ENCODE measurements at regions not wholly inside any gene's neighbourhood (a gene's known extent, or its start where the extent isn't known, plus 50 kb on each side); places are given as distances from the start of the nearest gene placed in this dataset.

DNA sequence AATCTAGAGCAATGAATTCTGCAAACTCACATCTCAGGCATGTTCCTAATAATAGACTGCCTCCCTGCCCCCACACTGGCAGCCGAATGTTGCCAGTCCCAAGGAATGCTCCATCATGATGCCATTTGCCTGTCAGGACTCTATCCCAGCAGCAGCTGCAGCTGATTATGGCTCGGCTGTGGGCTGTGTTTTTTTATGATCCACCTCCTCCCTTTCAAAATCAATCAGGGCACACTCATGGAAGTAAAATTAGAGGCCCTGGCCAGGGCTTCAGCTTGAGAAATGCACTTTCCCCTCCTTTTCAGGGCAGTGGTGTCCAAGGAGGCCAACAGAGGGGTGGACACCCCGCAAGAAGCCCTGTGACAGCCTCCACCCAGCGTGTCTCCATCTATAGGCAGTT lies 176.7 kb upstream of the S1PR3 start:
- Histone ChIP-seq H2BK120ac (ENCODE audit: low read depth, low read length, poor library complexity, severe bottlenecking) (no peak overlapping the region), H3K79me2 (ENCODE audit: insufficient read depth, low read length) (no peaks in the 10 kb centered on the region), H3K14ac (ENCODE audit: insufficient read depth, low read length) (no peak overlapping the region), H2BK20ac (ENCODE audit: low read depth, low read length, poor library complexity, severe bottlenecking) (no peak overlapping the region), H2AFZ (ENCODE audit: low read length) (no peak overlapping the region), H3K4me2 (ENCODE audit: insufficient read depth, insufficient read length, low read length) (no peak overlapping the region), H3K4me1 (ENCODE audit: insufficient read depth, low read length) (peaks cover 2% of the 10 kb centered on the region; the same call in 1 of the 2 replicates), H3K27ac (ENCODE audit: insufficient read length, low read depth, low read length) (no peak overlapping the region), H4K8ac (replicated peaks; ENCODE audit: insufficient read length, low read depth, low read length) (no peak overlapping the region), H3K9ac (ENCODE audit: extremely low read depth, insufficient read length, low read length) (no peak overlapping the region), H4K91ac (ENCODE audit: insufficient read length, low read depth, low read length) (no peak overlapping the region), H3T11ph (ENCODE audit: low read length) (no peak overlapping the region), H3K27me3 (ENCODE audit: insufficient read depth, low read length) (no peaks in the 10 kb centered on the region), H3K23ac (ENCODE audit: insufficient read length, low read depth, low read length) (no peak overlapping the region), H3K9me3 (ENCODE audit: control insufficient read depth, low read depth, low read length) (no peaks in the 10 kb centered on the region), H4K20me1 (ENCODE audit: control insufficient read depth, insufficient read depth, insufficient read length) (no peaks in the 10 kb centered on the region), H2BK15ac (ENCODE audit: low read depth, low read length) (no peak overlapping the region), H2AK5ac (ENCODE audit: insufficient read length, low read length) (no peak overlapping the region), H3K18ac (ENCODE audit: insufficient read length, low read depth, low read length) (no peak overlapping the region), H2BK5ac (ENCODE audit: insufficient read length, low read length) (no peak overlapping the region), H3K4ac (ENCODE audit: low read depth, low read length) (no peak overlapping the region), H4K5ac (ENCODE audit: insufficient read length, low read depth, low read length) (no peak overlapping the region), H3K79me1 (ENCODE audit: insufficient read depth, low read depth, low read length, poor library complexity, severe bottlenecking) (no peaks in the 10 kb centered on the region), H2BK12ac (ENCODE audit: insufficient read length, low read depth, low read length) (no peak overlapping the region), H3K23me2 (ENCODE audit: insufficient read length, low read depth, low read length, poor library complexity, severe bottlenecking) (no peaks in the 10 kb centered on the region), H3K56ac (ENCODE audit: insufficient read length, low read depth, low read length) (no peak overlapping the region)
- Mint-ChIP-seq H3K4me3 (no peak overlapping the region), H3K4me1 (peaks cover 20 to 31% of the 10 kb centered on the region in 2 experiments), H3K9me3 (no peaks in the 10 kb centered on the region), H3K27me3 (ENCODE audit: low read depth) (no peaks in the 10 kb centered on the region; the same call in 1 of the 2 replicates), H3K36me3 (ENCODE audit: insufficient read depth in 1 of 3, low read depth in 3 of 3) (no peaks in the 10 kb centered on the region), H3K27ac (peak overlapping the region in 1 of 3 experiments; percentile 27; a peak in 1 of 7 replicates)
- TF ChIP-seq, protein P1, sequence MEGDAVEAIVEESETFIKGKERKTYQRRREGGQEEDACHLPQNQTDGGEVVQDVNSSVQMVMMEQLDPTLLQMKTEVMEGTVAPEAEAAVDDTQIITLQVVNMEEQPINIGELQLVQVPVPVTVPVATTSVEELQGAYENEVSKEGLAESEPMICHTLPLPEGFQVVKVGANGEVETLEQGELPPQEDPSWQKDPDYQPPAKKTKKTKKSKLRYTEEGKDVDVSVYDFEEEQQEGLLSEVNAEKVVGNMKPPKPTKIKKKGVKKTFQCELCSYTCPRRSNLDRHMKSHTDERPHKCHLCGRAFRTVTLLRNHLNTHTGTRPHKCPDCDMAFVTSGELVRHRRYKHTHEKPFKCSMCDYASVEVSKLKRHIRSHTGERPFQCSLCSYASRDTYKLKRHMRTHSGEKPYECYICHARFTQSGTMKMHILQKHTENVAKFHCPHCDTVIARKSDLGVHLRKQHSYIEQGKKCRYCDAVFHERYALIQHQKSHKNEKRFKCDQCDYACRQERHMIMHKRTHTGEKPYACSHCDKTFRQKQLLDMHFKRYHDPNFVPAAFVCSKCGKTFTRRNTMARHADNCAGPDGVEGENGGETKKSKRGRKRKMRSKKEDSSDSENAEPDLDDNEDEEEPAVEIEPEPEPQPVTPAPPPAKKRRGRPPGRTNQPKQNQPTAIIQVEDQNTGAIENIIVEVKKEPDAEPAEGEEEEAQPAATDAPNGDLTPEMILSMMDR (conservative IDR thresholded peaks at IDR 0.05): no peak
- no CpG with 5 or more reads among the region's 4 CpGs for WGBS (ENCODE audit: extremely low coverage, insufficient read length, low lambda C conversion rate)
- DNase-seq: no peak

All from H9 (cell line).